Loucy (cell line): ENCODE measurements at regions not wholly inside any gene's neighbourhood (a gene's known extent, or its start where the extent isn't known, plus 50 kb on each side); places are given as distances from the start of the nearest gene placed in this dataset.

Experiments used
- H2AFZ ChIP-seq: fragments of 200-600 bp; sonication (generic); 2 replicates; pipeline ENCODE4 v1.6.0; 2016; ENCODE audit warnings: antibody characterized with exemption, mild to moderate bottlenecking, low read length, moderate library complexity
- H3F3A ChIP-seq: fragments of 200-600 bp; 2 replicates; pipeline ENCODE4 v1.6.0; 2016; ENCODE audit warnings: antibody characterized with exemption, low read depth, mild to moderate bottlenecking
- H3K27me3 ChIP-seq: fragments of 200-600 bp; sonication (generic); 2 replicates; pipeline ENCODE4 v1.6.1; 2014; ENCODE audit warnings: low read length, mild to moderate bottlenecking; ENCODE audit not compliant: insufficient read depth, poor library complexity, severe bottlenecking
- H3K36me3 ChIP-seq: fragments of 200-600 bp; sonication (generic); 2 replicates; pipeline ENCODE4 v1.6.1; 2016; ENCODE audit warnings: low read length; ENCODE audit not compliant: insufficient read depth
- H3K4me1 ChIP-seq: fragments of 200-600 bp; sonication (generic); 2 replicates; pipeline ENCODE4 v1.5.1; 2014; ENCODE audit warnings: low read length, mild to moderate bottlenecking; ENCODE audit not compliant: insufficient read depth, poor library complexity, severe bottlenecking
- H3K4me2 ChIP-seq: fragments of 200-600 bp; sonication (generic); 2 replicates; pipeline ENCODE4 v1.6.0; 2014; ENCODE audit warnings: antibody characterized with exemption, low read length, low read depth, mild to moderate bottlenecking; ENCODE audit not compliant: poor library complexity, severe bottlenecking
- H3K4me3 ChIP-seq: fragments of 200-600 bp; sonication (generic); 2 replicates; pipeline ENCODE4 v1.5.1; 2014; ENCODE audit warnings: low read length, mild to moderate bottlenecking, mixed read lengths; ENCODE audit not compliant: poor library complexity, severe bottlenecking
- H3K79me2 ChIP-seq: fragments of 200-600 bp; sonication (generic); 2 replicates; pipeline ENCODE4 v1.6.1; 2014; ENCODE audit warnings: low read length; ENCODE audit not compliant: insufficient read depth
- H3K9ac ChIP-seq: fragments of 200-600 bp; sonication (generic); 2 replicates; pipeline ENCODE4 v1.6.0; 2014; ENCODE audit warnings: mild to moderate bottlenecking, low read depth, low read length, moderate library complexity; ENCODE audit not compliant: poor library complexity, severe bottlenecking
- H3K9me2 ChIP-seq: fragments of 200-600 bp; sonication (generic); replicated peaks from 2 replicates; pipeline ENCODE4 v1.6.1; 2016; ENCODE audit warnings: low read depth, low read length, mixed read lengths
- H3K9me3 ChIP-seq: fragments of 200-600 bp; sonication (generic); 2 replicates; pipeline ENCODE4 v1.6.1; 2014; ENCODE audit warnings: mild to moderate bottlenecking, antibody characterized with exemption, low read length, low read depth; ENCODE audit not compliant: insufficient read depth
- H4K20me1 ChIP-seq: fragments of 200-600 bp; sonication (generic); 2 replicates; pipeline ENCODE4 v1.6.0; 2014; ENCODE audit warnings: antibody characterized with exemption, low read length, mild to moderate bottlenecking; ENCODE audit not compliant: insufficient read depth, poor library complexity, severe bottlenecking
- EZH2phosphoT487 ChIP-seq: fragments of 200-600 bp; IDR thresholded peaks from 2 replicates; pipeline ENCODE4 v1.6.1; 2018; ENCODE audit warnings: antibody characterized with exemption, mild to moderate bottlenecking, moderate library complexity, borderline replicate concordance
- TF ChIP-seq, protein P1 (sequence below): fragments of 200-600 bp; sonication (generic); conservative IDR thresholded peaks from 2 replicates; pipeline ENCODE4 v1.5.1; 2014; ENCODE audit warnings: mild to moderate bottlenecking, antibody characterized with exemption, low read length

DNA sequence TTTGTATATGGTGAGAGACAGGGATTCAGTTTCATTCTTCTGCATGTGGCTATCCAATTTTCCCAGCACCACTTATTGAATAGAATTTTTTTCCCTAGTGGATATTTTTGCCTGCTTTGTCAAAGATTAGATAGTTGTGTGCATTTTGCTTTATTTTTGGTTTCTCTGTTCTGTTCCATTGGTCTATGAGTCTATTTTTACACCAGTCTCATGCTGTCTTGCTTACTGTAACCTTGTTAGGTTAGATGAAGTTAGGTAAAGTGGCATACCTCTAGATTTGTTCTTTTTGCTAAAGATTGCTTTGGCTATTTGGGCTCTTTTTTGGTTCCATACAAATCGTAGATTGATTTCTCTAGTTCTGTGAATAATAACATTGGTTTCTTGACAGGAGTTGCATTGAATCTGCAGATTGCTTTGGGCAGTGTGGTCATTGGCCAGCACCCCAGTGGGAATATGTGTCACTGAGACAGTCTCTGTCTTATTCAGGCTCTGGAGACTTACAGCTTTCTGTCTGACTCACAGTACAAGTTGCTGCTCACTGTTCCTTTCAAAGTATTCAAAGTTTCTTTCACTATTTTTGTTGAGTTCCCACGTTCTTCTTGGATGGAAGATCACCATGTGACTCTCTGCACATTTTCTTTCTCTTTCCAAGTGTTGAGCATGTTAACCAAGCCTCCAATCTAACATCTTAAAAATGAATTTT, 709.1 kb downstream of the CDH11 start:
- H3K4me3 ChIP-seq, result no peak overlapping the region
- no peaks in the 10 kb centered on the region; the same call in 1 of the 2 replicates for H3K9me2 ChIP-seq
- H3K4me2 ChIP-seq, result no peak overlapping the region
- H2AFZ ChIP-seq, result no peak overlapping the region
- H3K9me3 ChIP-seq, result no peaks in the 10 kb centered on the region
- H3K4me1 ChIP-seq, result no peaks in the 10 kb centered on the region
- H3K9ac ChIP-seq, result no peak overlapping the region
- no peaks in the 10 kb centered on the region for H3K79me2 ChIP-seq
- no peaks in the 10 kb centered on the region for H3K27me3 ChIP-seq
- TF ChIP-seq EZH2phosphoT487, result no peak
- TF ChIP-seq, protein P1, sequence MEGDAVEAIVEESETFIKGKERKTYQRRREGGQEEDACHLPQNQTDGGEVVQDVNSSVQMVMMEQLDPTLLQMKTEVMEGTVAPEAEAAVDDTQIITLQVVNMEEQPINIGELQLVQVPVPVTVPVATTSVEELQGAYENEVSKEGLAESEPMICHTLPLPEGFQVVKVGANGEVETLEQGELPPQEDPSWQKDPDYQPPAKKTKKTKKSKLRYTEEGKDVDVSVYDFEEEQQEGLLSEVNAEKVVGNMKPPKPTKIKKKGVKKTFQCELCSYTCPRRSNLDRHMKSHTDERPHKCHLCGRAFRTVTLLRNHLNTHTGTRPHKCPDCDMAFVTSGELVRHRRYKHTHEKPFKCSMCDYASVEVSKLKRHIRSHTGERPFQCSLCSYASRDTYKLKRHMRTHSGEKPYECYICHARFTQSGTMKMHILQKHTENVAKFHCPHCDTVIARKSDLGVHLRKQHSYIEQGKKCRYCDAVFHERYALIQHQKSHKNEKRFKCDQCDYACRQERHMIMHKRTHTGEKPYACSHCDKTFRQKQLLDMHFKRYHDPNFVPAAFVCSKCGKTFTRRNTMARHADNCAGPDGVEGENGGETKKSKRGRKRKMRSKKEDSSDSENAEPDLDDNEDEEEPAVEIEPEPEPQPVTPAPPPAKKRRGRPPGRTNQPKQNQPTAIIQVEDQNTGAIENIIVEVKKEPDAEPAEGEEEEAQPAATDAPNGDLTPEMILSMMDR, result no peak
- no peaks in the 10 kb centered on the region for H3F3A ChIP-seq
- H3K36me3 ChIP-seq, result no peaks in the 10 kb centered on the region
- no peaks in the 10 kb centered on the region for H4K20me1 ChIP-seq

DNA sequence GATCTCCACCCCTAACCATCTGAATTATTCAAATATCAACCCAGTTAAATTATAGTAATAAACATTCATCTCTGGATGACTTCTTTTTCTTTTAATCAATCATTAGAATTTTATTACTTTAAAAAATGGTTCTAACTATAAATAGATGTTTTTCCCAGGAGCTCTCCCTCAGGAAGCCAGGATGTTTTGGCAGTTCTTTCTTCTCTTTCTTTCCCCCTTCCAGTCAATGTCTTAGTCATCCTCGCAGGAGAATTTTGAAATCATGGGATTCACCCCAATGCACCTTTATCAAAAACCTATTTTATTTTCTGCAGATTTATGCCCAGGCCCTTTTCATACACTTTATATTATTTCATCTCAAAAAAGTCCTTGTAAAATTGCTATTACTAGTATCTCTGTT, 711.6 kb downstream of the CDH11 start:
- no peaks in the 10 kb centered on the region for H3K4me1 ChIP-seq
- H4K20me1 ChIP-seq, result no peaks in the 10 kb centered on the region
- no peaks in the 10 kb centered on the region for H3F3A ChIP-seq
- no peak overlapping the region for H3K4me3 ChIP-seq
- H3K79me2 ChIP-seq, result no peaks in the 10 kb centered on the region
- H3K9me2 ChIP-seq, result no peaks in the 10 kb centered on the region; the same call in 1 of the 2 replicates
- no peak overlapping the region for H2AFZ ChIP-seq
- H3K9me3 ChIP-seq, result no peaks in the 10 kb centered on the region
- TF ChIP-seq, protein P1, result no peak
- no peak for TF ChIP-seq EZH2phosphoT487
- H3K9ac ChIP-seq, result no peak overlapping the region
- no peak overlapping the region for H3K4me2 ChIP-seq
- H3K36me3 ChIP-seq, result no peaks in the 10 kb centered on the region
- H3K27me3 ChIP-seq, result no peaks in the 10 kb centered on the region

DNA sequence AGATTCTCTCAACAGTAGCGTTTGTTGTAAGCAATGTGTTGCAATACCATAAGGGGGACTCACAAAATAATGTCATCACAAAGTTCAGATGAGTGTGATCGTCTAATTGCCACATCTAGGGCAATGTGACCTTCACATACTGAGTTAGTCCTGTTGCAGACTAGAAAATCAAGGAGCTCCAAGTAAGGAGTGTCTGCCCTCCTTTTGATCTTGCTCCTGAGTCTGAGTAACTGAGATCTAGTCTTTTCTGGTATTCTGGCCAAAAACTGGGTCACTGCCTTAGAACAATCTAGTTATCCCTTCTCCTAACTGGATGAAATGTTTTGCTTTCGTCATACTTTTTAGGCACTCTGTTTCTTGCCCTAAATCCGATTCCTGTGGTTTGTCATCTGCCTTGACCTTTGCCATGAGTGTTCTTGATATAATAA, 712.1 kb downstream of the CDH11 start:
- H3K36me3 ChIP-seq, result no peaks in the 10 kb centered on the region
- no peaks in the 10 kb centered on the region for H3K4me1 ChIP-seq
- no peak overlapping the region for H2AFZ ChIP-seq
- H3K79me2 ChIP-seq, result no peaks in the 10 kb centered on the region
- H3K9me3 ChIP-seq, result no peaks in the 10 kb centered on the region
- H3K4me3 ChIP-seq, result no peak overlapping the region
- H3K27me3 ChIP-seq, result no peaks in the 10 kb centered on the region
- TF ChIP-seq, protein P1, result no peak
- no peak overlapping the region for H3K9ac ChIP-seq
- H3K4me2 ChIP-seq, result no peak overlapping the region
- H3F3A ChIP-seq, result no peaks in the 10 kb centered on the region
- no peaks in the 10 kb centered on the region; the same call in 1 of the 2 replicates for H3K9me2 ChIP-seq
- no peaks in the 10 kb centered on the region for H4K20me1 ChIP-seq
